Pancreas (tissue), 10 donors: ENCODE measurements at regions not wholly inside any gene's neighbourhood (a gene's known extent, or its start where the extent isn't known, plus 50 kb on each side); places are given as distances from the start of the nearest gene placed in this dataset.
"Not testable (repeated sequence)": the region's sequence is repeated elsewhere in the genome, so short reads cannot be mapped to it uniquely, and the experiment has no call there.

Experiments
- ATAC-seq, 4 donors: fragments of 200-7000 bp; cut with Tn5 transposase; one replicate each; pipeline versions ENCODE4 v1.8.0 to v1.9.1; 2020; ENCODE audit warnings: mild to moderate bottlenecking in 4 of 4, moderate library complexity in 4 of 4
- DNase-seq, 6 donors: peaks; one replicate each; pipeline ENCODE4 v3.0.0-alpha.2; 2020
- FAIRE-seq: peaks from 2 replicates; lab custom pipeline; 2012; peaks lifted over from hg19 to GRCh38; lab: Jason Lieb, UNC
- H3K27ac ChIP-seq, 4 donors: fragments of 200-600 bp; sonication (generic); 1 replicate in 3 of 4; 2 replicates in 1 of 4; pipeline versions ENCODE4 v1.5.0 to v1.8.0; 2020
- H3K27me3 ChIP-seq, 4 donors: fragments of 200-600 bp; one replicate each; pipeline ENCODE4 v1.8.0; 2021
- H3K36me3 ChIP-seq, 3 donors: fragments of 200-600 bp; sonication (generic) in 1 of 3; one replicate each; pipeline versions ENCODE4 v1.5.0 to v1.8.0; 2020 to 2021
- H3K4me1 ChIP-seq, 3 donors: fragments of 200-600 bp; one replicate each; pipeline ENCODE4 v1.8.0; 2021
- H3K4me3 ChIP-seq, 4 donors: fragments of 200-600 bp; sonication (generic) in 2 of 4; one replicate each; pipeline versions ENCODE4 v1.5.0 to v1.8.0; 2020 to 2021
- H3K9me3 ChIP-seq, 4 donors: fragments of 200-600 bp; one replicate each; pipeline ENCODE4 v1.8.0; 2021
- CTCF ChIP-seq, 4 donors: fragments of 200-600 bp; sonication (generic) in 3 of 4; IDR thresholded peaks; one replicate each; pipeline versions ENCODE4 v1.5.0 to v1.8.0; 2021; ENCODE audit warnings: antibody characterized with exemption in 4 of 4
- WGBS, 2 donors: extraction: QIAGEN DNeasy Blood & Tissue Kit; methylation state at CpG; one replicate each; pipeline ENCODE4 v1.1.7; 2013; 5-methylcytosine and 5-hydroxymethylcytosine counted together
- intact Hi-C, 3 donors: fragments of 100-400 bp; cut with DNase I; formaldehyde crosslinking; loops; one replicate each; pipeline versions ENCODE4 v1.11.1 to v1.14.2; 2022
- donor health status: healthy with polysubstance abuse.
- donor health status: DM: no; HTN: no; CAD: no; lungs with moderate emphysema.
- donor health status: DM: no; HTN: no; CAD: no.
- donor health status: control.
- donor health status: control.
- donor health status: Bipolar disorder and iron deficiency.
- donor health status: DM: yes; HTN: yes; CAD: no.
- donor health status: DM: no; HTN: no; CAD: no.
- donor health status: DM: no; HTN: no; CAD: no.
- donor health status: DM: yes; HTN: yes; CAD: no.

GRCh38 chr6:153302133-153302532, 171.1 kb upstream of the RGS17 start:
- DNase-seq (no peak), FAIRE-seq (no peak), ATAC-seq (no peak)
- H3K36me3 ChIP-seq, result no peaks in the 10 kb centered on the region
- no peak for TF ChIP-seq CTCF (IDR thresholded peaks at IDR 0.05)
- no peaks in the 10 kb centered on the region for H3K9me3 ChIP-seq
- 63 to 64% methylated on average over 8 of the region's 8 CpGs for WGBS, 2 donors
- H3K27me3 ChIP-seq, result no peaks in the 10 kb centered on the region
- intact Hi-C loops, result no loop called here
- H3K27ac ChIP-seq, result no peak overlapping the region
- H3K4me3 ChIP-seq, result no peak overlapping the region
- H3K4me1 ChIP-seq, result no peaks in the 10 kb centered on the region

GRCh38 chr6:153301602-153302001, 170.5 kb upstream of the RGS17 start:
- no peaks in the 10 kb centered on the region for H3K4me1 ChIP-seq
- H3K27me3 ChIP-seq, result no peaks in the 10 kb centered on the region
- FAIRE-seq (no peak), ATAC-seq (no peak), DNase-seq (no peak)
- WGBS, 2 donors, result 58 to 69% methylated on average over 6 of the region's 6 CpGs
- H3K27ac ChIP-seq, result no peak overlapping the region
- no peaks in the 10 kb centered on the region for H3K9me3 ChIP-seq
- TF ChIP-seq CTCF (IDR thresholded peaks at IDR 0.05), result no peak
- intact Hi-C loops, result no loop called here
- no peaks in the 10 kb centered on the region for H3K36me3 ChIP-seq
- no peak overlapping the region for H3K4me3 ChIP-seq

- WGBS, 2 donors, result 79 to 87% methylated on average over 14 of the region's 14 CpGs
- H3K9me3 ChIP-seq, FAIRE-seq, intact Hi-C loops, ATAC-seq, H3K36me3 ChIP-seq, H3K27ac ChIP-seq, H3K4me1 ChIP-seq, DNase-seq, H3K4me3 ChIP-seq, H3K27me3 ChIP-seq: not testable (repeated sequence)
These were observed 151.4 kb upstream of the RGS17 start for GRCh38 chr6:153282456-153282855.

- H3K36me3 ChIP-seq, result no peaks in the 10 kb centered on the region
- DNase-seq (no peak), ATAC-seq (no peak), FAIRE-seq (no peak)
- WGBS, 2 donors, result 54 to 70% methylated on average over 3 of the region's 3 CpGs
- H3K27ac ChIP-seq, result no peak overlapping the region
- intact Hi-C loops, result no loop called here
- no peaks in the 10 kb centered on the region for H3K9me3 ChIP-seq
- H3K27me3 ChIP-seq, result no peaks in the 10 kb centered on the region
- no peak for TF ChIP-seq CTCF (IDR thresholded peaks at IDR 0.05)
- no peaks in the 10 kb centered on the region for H3K4me1 ChIP-seq
- no peak overlapping the region for H3K4me3 ChIP-seq
These were observed 144.9 kb upstream of the RGS17 start for GRCh38 chr6:153275997-153276396.

GRCh38 chr6:153272201-153272980, 141.3 kb upstream of the RGS17 start:
- no peaks in the 10 kb centered on the region for H3K27me3 ChIP-seq
- H3K27ac ChIP-seq, result no peak overlapping the region
- no peaks in the 10 kb centered on the region for H3K9me3 ChIP-seq
- 59 to 68% methylated on average over 5 of the region's 5 CpGs for WGBS, 2 donors
- no peaks in the 10 kb centered on the region for H3K4me1 ChIP-seq
- no peak for DNase-seq
- no peak for ATAC-seq
- intact Hi-C loops, result no loop called here
- no peak for FAIRE-seq
- no peak overlapping the region for H3K4me3 ChIP-seq
- H3K36me3 ChIP-seq, result no peaks in the 10 kb centered on the region
- TF ChIP-seq CTCF (IDR thresholded peaks at IDR 0.05), result no peak
